HepG2 (cell line): ENCODE measurements at regions not wholly inside any gene's neighbourhood (a gene's known extent, or its start where the extent isn't known, plus 50 kb on each side); places are given as distances from the start of the nearest gene placed in this dataset.

Experiments
- ATAC-seq: fragments of 200-7000 bp; cut with Tn5 transposase; 3 replicates; pipeline ENCODE4 v1.9.1; 2020; ENCODE audit warnings: mild to moderate bottlenecking, moderate library complexity
- BruUV-seq: library from RNA; stranded (reverse); fragments of 400-500 nt; replicated peaks from 2 replicates; lab custom pipeline; 2021; lab: Mats Ljungman, UMichigan
- CTCF ChIA-PET: fragments of 300-600 bp; formaldehyde crosslinking; extraction: SDS; loops from one replicate; lab custom pipeline; 2021; ENCODE audit warnings: low total read pairs, inconsistent platforms, low intra/inter-chr PET ratio; lab: Yijun Ruan, JAX
- POLR2A ChIA-PET: fragments of 350-600 bp; sonication (Branson Sonifier 250); formaldehyde crosslinking; loops from one replicate; lab custom pipeline; 2020; ENCODE audit warnings: antibody characterized with exemption, inconsistent platforms; lab: Yijun Ruan, JAX
- DNase-seq: peaks from one replicate; pipeline ENCODE4 v3.0.0-alpha.2; 2015; ENCODE audit warnings: low spot score
- FAIRE-seq: peaks from 3 replicates; lab custom pipeline; 2011; peaks lifted over from hg19 to GRCh38; lab: Jason Lieb, UNC
- H2AFZ ChIP-seq: one replicate; pipeline ENCODE4 v1.6.1; 2011; ENCODE audit warnings: low read length, inconsistent platforms
- H3K27ac ChIP-seq: fragments of 300-600 bp; 3 replicates; pipeline ENCODE4 v1.8.0; 2011; ENCODE audit warnings: mixed run types, mild to moderate bottlenecking, mixed read lengths, low read length, inconsistent platforms; ENCODE audit not compliant: insufficient read depth; ENCODE audit errors: extremely low read length
- H3K27me3 ChIP-seq, 2 experiments: fragments of 200-600 bp in 1 of 2; 2 replicates in 1 of 2; 3 replicates in 1 of 2; pipeline versions ENCODE4 v1.6.0 to v1.8.0; 2011; ENCODE audit warnings: low read length in 2 of 2, mild to moderate bottlenecking in 2 of 2, moderate library complexity in 2 of 2, inconsistent platforms in 1 of 2; ENCODE audit not compliant: insufficient read depth in 2 of 2, control insufficient read depth in 1 of 2
- H3K36me3 ChIP-seq, 2 experiments: fragments of 200-600 bp in 1 of 2; replicated peaks in 1 of 2; 2 replicates in 1 of 2; 3 replicates in 1 of 2; pipeline versions ENCODE4 v1.5.1 to v1.8.0; 2011; ENCODE audit warnings: low read length in 2 of 2, inconsistent platforms in 1 of 2; ENCODE audit not compliant: insufficient read depth in 2 of 2, control insufficient read depth in 1 of 2
- H3K4me1 ChIP-seq: 2 replicates; pipeline ENCODE4 v1.5.1; 2012; ENCODE audit warnings: low read length, inconsistent platforms; ENCODE audit not compliant: insufficient read depth
- H3K4me2 ChIP-seq: 2 replicates; pipeline ENCODE4 v1.6.0; 2011; ENCODE audit warnings: low read depth, low read length, inconsistent platforms
- H3K4me3 ChIP-seq, 3 experiments: fragments of 200-600 bp in 1 of 3; sonication (generic), shearing (Covaris generic) in 1 of 3; replicated peaks in 1 of 3; 2 replicates each; pipeline ENCODE4 v1.5.1; 2011 to 2016; ENCODE audit warnings: low read length in 3 of 3, inconsistent platforms in 2 of 3, low read depth in 2 of 3, mild to moderate bottlenecking in 2 of 3, control low read depth in 1 of 3, mixed read lengths in 1 of 3; ENCODE audit not compliant: insufficient read depth in 1 of 3
- H3K79me2 ChIP-seq: one replicate; pipeline ENCODE4 v1.6.1; 2011; ENCODE audit warnings: low read length, inconsistent platforms; ENCODE audit not compliant: insufficient read depth
- H3K9ac ChIP-seq: 2 replicates; pipeline ENCODE4 v1.6.0; 2011; ENCODE audit warnings: mild to moderate bottlenecking, low read depth, low read length, inconsistent platforms; ENCODE audit not compliant: insufficient read depth
- H3K9me3 ChIP-seq: 2 replicates; pipeline ENCODE4 v1.5.1; 2012; ENCODE audit warnings: mild to moderate bottlenecking, low read length
- H4K20me1 ChIP-seq: 2 replicates; pipeline ENCODE4 v1.6.0; 2011; ENCODE audit warnings: inconsistent platforms, mild to moderate bottlenecking, low read length, moderate library complexity; ENCODE audit not compliant: insufficient read depth
- ETV5 ChIP-seq: IDR thresholded peaks from 2 replicates; pipeline ENCODE4 v1.6.1; 2018; ENCODE audit warnings: missing biosample characterization, missing genetic modification reagents, inconsistent platforms, borderline replicate concordance
- EZH2 ChIP-seq: conservative IDR thresholded peaks from 2 replicates; pipeline ENCODE4 v1.6.1; 2012; ENCODE audit warnings: mild to moderate bottlenecking, low read depth, low read length, moderate library complexity
- HMGA1 ChIP-seq: sonication (generic); formaldehyde crosslinking; conservative IDR thresholded peaks from 2 replicates; pipeline ENCODE4 v1.4.0; 2020; ENCODE audit warnings: missing genetic modification reagents
- HNRNPH1 ChIP-seq: fragments of 200-400 bp; formaldehyde crosslinking; optimal IDR thresholded peaks from 2 replicates; pipeline ENCODE3; 2017; ENCODE audit warnings: mild to moderate bottlenecking, low read depth, low read length
- MTA3 ChIP-seq: sonication (generic); formaldehyde crosslinking; IDR thresholded peaks from 2 replicates; pipeline ENCODE4 v1.4.0; 2020; ENCODE audit warnings: missing genetic modification reagents
- MXD4 ChIP-seq: IDR thresholded peaks from 2 replicates; pipeline ENCODE4 v1.6.1; 2016; ENCODE audit warnings: mild to moderate bottlenecking, missing biosample characterization, missing genetic modification reagents
- TMF1 ChIP-seq: sonication (generic); formaldehyde crosslinking; IDR thresholded peaks from 2 replicates; pipeline ENCODE4 v1.8.1; 2022; ENCODE audit warnings: low read depth, missing genetic modification reagents
- XRCC5 ChIP-seq: fragments of 200-400 bp; formaldehyde crosslinking; optimal IDR thresholded peaks from 2 replicates; pipeline ENCODE3; 2017; ENCODE audit warnings: mild to moderate bottlenecking, low read length
- ZNF232 ChIP-seq: sonication (generic); formaldehyde crosslinking; IDR thresholded peaks from 2 replicates; pipeline ENCODE4 v1.4.0; 2020; ENCODE audit warnings: missing genetic modification reagents, borderline replicate concordance
- ZNF441 ChIP-seq: sonication (generic); formaldehyde crosslinking; IDR thresholded peaks from 2 replicates; pipeline ENCODE4 v1.7.0; 2021; ENCODE audit warnings: missing genetic modification reagents, borderline replicate concordance
- ZNF615 ChIP-seq: sonication (generic); formaldehyde crosslinking; IDR thresholded peaks from 2 replicates; pipeline ENCODE4 v1.5.0; 2020; ENCODE audit warnings: mild to moderate bottlenecking, missing genetic modification reagents, borderline replicate concordance
- ZNF660 ChIP-seq: sonication (generic); formaldehyde crosslinking; IDR thresholded peaks from 2 replicates; pipeline ENCODE4 v1.5.1; 2020; ENCODE audit warnings: mild to moderate bottlenecking, low read depth, missing genetic modification reagents, borderline replicate concordance
- ZNF709 ChIP-seq: sonication (generic); formaldehyde crosslinking; IDR thresholded peaks from 2 replicates; pipeline ENCODE4 v1.5.0; 2020; ENCODE audit warnings: mild to moderate bottlenecking, missing genetic modification reagents
- ZNF772 ChIP-seq: sonication (generic); formaldehyde crosslinking; IDR thresholded peaks from 2 replicates; pipeline ENCODE4 v1.5.0; 2020; ENCODE audit warnings: mild to moderate bottlenecking, missing genetic modification reagents
- ZNF776 ChIP-seq: sonication (generic); formaldehyde crosslinking; IDR thresholded peaks from 2 replicates; pipeline ENCODE4 v1.4.0; 2020; ENCODE audit warnings: mild to moderate bottlenecking, missing genetic modification reagents
- ZNF841 ChIP-seq: sonication (generic); formaldehyde crosslinking; IDR thresholded peaks from 2 replicates; pipeline ENCODE4 v1.8.1; 2023; ENCODE audit warnings: missing genetic modification reagents, borderline replicate concordance
- WGBS: methylation state at CpG from one replicate; pipeline ENCODE4 v1.1.6; 2017; ENCODE audit warnings: low lambda C conversion rate; 5-methylcytosine and 5-hydroxymethylcytosine counted together
- in situ Hi-C: cut with HindIII; loops from 2 replicates; pipeline ENCODE4 v1.10.0; 2017; ENCODE audit warnings: low pct_unique_long_range_greater_than_20kb; ENCODE audit not compliant: extremely low pct_ligation_motif_present
- intact Hi-C: fragments of 100-400 bp; cut with micrococcal nuclease; formaldehyde crosslinking; loops from one replicate; pipeline ENCODE4 v1.10.0; 2022; ENCODE audit not compliant: unreplicated experiment
- TF ChIP-seq, protein P1 (sequence below): sonication (generic); formaldehyde crosslinking; IDR thresholded peaks from 2 replicates; pipeline ENCODE4 v1.8.0; 2022; ENCODE audit warnings: missing genetic modification reagents, low read depth, mild to moderate bottlenecking, borderline replicate concordance
- TF ChIP-seq, protein P2 (sequence below): IDR thresholded peaks from 2 replicates; pipeline ENCODE4 v1.6.1; 2016; ENCODE audit warnings: missing compliant biosample characterization, missing genetic modification reagents, borderline replicate concordance

DNA sequence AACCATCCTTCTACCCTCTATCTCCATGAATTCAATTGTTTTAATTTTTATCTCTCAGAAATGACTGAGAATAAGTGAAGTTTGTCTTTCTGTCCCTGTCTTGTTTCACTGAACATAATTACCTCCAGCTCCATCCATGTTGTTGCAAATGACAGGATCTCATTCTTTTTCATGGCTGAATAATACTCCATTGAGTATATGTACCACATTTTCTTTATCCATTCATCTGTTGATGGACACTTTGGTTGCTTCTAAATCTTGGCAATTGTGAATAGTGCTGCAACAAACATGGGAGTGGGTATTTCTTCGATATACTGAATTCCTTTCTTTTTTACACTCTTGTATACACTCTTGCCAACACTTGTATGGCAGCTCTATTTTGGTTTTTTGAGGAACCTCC lies 72.8 kb upstream of the COX20 start:
- H3K4me1 ChIP-seq: no peaks in the 10 kb centered on the region
- FAIRE-seq (no peak), DNase-seq (no peak)
- ChIA-PET POLR2A (no interaction called here), CTCF (no interaction called here)
- in situ Hi-C loops: no loop called here
- intact Hi-C loops: no loop called here
- BruUV-seq: no TSS peak
- H2AFZ ChIP-seq: no peak overlapping the region
- no peaks in the 10 kb centered on the region for H4K20me1 ChIP-seq
- no peaks in the 10 kb centered on the region for H3K79me2 ChIP-seq
- H3K4me2 ChIP-seq: no peak overlapping the region
- WGBS: 36% methylated on average over 1 of the region's 1 CpG
- TF ChIP-seq EZH2: no peak
- no peak for TF ChIP-seq ZNF841 (CRISPR knock-in tag)
- TF ChIP-seq, protein P1, sequence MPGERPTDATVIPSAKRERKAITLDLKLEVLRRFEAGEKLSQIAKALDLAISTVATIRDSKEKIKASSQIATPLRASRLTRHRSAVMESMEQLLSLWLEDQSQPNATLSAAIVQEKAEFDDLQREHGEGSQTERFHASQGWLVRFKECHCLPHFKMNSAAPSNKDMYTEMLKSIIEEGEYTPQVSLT (CRISPR knock-in tag): no peak
- TF ChIP-seq, all 625 proteins: peak for 0
- ATAC-seq: no peak
- Histone ChIP-seq H3K27me3 (peaks cover 2 to 14% of the 10 kb centered on the region in 2 experiments; a peak in 4 of 5 replicates), H3K9ac (no peak overlapping the region), H3K36me3 (no peaks in the 10 kb centered on the region), H3K9me3 (no peaks in the 10 kb centered on the region), H3K27ac (no peak overlapping the region), H3K4me3 (no peak overlapping the region)

DNA sequence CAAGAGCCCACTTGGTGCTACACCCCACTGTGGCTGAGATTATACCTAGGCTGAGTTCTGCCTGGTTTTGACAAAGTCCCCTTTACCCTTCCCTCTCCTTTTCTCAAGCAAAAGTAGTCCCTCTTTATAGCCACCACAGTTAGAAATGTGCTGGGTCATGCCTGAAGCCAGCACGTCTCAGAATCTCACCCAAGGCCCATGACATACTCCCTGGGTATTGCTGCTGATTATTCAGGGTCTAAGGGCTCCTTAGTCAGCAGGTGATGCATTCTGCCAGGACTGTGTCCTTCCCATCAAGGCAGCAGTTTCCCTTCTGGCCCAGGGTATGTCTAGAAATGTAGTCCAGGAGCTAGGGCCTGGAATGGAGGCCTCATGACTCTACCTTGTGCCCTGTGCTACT lies 67.3 kb upstream of the COX20 start:
- no peaks in the 10 kb centered on the region for H4K20me1 ChIP-seq
- peaks cover 2 to 27% of the 10 kb centered on the region in 2 experiments; a peak in 4 of 5 replicates for H3K27me3 ChIP-seq
- H3K36me3 ChIP-seq: no peaks in the 10 kb centered on the region
- FAIRE-seq (no peak), ATAC-seq (no peak), DNase-seq (no peak)
- H2AFZ ChIP-seq: no peak overlapping the region
- intact Hi-C loops: no loop called here
- H3K4me1 ChIP-seq: no peaks in the 10 kb centered on the region
- POLR2A ChIA-PET: no interaction called here
- CTCF ChIA-PET: no interaction called here
- no peak overlapping the region for H3K9ac ChIP-seq
- H3K4me3 ChIP-seq: no peak overlapping the region
- H3K9me3 ChIP-seq: no peaks in the 10 kb centered on the region
- in situ Hi-C loops: no loop called here
- no peaks in the 10 kb centered on the region for H3K79me2 ChIP-seq
- no TSS peak for BruUV-seq
- 14% methylated on average over 1 of the region's 1 CpG for WGBS
- no peak overlapping the region for H3K27ac ChIP-seq
- no peak overlapping the region for H3K4me2 ChIP-seq
- TF ChIP-seq MTA3: no peak
- TF ChIP-seq ZNF232: no peak
- TF ChIP-seq ZNF441 (CRISPR knock-in tag): no peak
- TF ChIP-seq TMF1 (CRISPR knock-in tag): no peak
- TF ChIP-seq ZNF660: no peak
- TF ChIP-seq ZNF772 (CRISPR knock-in tag): no peak
- no peak for TF ChIP-seq ZNF776 (CRISPR knock-in tag)
- TF ChIP-seq, protein P2, sequence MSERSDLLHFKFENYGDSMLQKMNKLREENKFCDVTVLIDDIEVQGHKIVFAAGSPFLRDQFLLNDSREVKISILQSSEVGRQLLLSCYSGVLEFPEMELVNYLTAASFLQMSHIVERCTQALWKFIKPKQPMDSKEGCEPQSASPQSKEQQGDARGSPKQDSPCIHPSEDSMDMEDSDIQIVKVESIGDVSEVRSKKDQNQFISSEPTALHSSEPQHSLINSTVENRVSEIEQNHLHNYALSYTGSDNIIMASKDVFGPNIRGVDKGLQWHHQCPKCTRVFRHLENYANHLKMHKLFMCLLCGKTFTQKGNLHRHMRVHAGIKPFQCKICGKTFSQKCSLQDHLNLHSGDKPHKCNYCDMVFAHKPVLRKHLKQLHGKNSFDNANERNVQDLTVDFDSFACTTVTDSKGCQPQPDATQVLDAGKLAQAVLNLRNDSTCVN: no peak
- TF ChIP-seq XRCC5: no peak
- no peak for TF ChIP-seq HNRNPH1
- no peak for TF ChIP-seq MXD4 (CRISPR knock-in tag)
- TF ChIP-seq ZNF709 (CRISPR knock-in tag): no peak
- TF ChIP-seq HMGA1: no peak
- TF ChIP-seq ETV5 (CRISPR knock-in tag): no peak
- no peak for TF ChIP-seq ZNF615 (CRISPR knock-in tag)
